COLO829 (cell line): ENCODE measurements at regions not wholly inside any gene's neighbourhood (a gene's known extent, or its start where the extent isn't known, plus 50 kb on each side); places are given as distances from the start of the nearest gene placed in this dataset.

Experiments used
- DNase-seq: peaks from one replicate; pipeline ENCODE4 v3.0.0; 2012; ENCODE audit warnings: low spot score

- no peak for DNase-seq
Measured at GRCh38 chr2:238655198-238655860, 192.6 kb upstream of the TWIST2 start.

DNA sequence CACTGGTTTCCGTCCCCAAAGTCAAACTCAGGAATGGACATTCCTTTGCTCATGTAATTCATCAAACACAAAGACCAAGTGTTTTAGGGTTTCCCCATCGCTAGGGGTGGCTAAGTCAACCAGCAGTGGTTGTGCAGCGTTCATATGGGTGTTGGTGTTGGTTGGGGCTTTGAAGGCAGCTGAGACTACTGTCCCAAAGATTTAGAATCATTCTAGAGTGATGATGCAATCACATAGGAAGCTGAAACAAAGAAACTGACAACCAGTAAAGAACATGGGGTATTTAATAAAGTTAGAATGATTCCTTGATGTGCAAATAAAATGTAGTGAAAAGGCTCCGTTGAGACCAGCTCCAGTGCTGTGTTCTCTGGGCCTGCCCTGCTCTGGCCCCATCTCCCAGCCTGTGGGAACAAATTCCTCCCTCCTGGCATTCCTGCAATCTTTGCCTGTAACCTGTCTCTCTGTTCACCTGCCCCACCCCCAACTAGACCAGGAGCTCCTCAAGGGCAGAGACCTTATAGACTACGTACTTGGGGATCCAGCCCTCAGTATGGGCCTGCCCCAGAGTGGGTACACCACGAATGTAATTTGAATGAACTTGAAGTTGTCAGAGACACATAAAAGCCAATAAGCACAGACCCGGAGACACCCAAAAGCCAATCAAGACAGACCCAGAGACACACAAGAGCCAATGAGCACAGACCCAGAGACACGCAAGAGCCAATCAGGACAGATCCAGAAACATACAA lies 191.7 kb upstream of the TWIST2 start:
- no peak for DNase-seq

- DNase-seq: no peak
Measured at GRCh38 chr2:238657132-238658053, 190.5 kb upstream of the TWIST2 start.

DNA sequence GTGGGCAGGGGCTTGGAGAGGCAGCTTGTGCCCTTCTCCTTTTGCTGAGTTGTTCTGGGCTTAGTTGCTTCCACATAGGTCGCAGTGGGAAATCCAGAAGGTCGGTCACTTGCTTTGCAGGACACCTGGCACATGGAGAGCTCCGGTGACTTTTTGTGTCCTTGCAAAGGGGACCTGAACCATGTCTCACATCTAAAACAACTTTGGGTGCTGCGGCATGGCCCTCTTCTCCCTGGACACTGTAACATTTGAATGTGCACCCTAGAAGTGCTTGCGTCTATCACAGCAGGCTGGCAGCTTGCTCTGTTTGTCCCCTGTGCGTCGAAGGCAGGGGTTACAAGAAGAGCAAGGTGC lies 189.9 kb upstream of the TWIST2 start:
- no peak for DNase-seq

DNA sequence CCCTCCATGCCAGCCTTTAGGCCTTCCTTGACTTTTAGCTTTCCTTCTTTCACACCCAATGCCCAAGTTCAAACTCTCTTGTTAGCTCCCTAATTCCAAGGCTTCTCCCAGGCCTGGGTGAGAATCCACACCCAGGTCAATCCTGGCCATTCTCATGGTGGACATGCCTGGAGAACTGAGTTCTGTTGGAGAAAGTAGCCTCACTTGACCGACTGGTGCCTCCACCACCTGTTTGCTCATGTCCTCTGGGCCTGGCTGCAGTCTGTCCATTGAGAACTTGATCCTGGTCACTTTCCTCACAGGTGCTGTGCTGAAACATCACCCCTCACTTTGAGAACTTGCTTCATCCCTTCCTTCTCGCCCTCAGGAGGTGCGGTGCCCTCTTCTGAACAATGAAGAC lies 189.1 kb upstream of the TWIST2 start:
- no peak for DNase-seq

DNA sequence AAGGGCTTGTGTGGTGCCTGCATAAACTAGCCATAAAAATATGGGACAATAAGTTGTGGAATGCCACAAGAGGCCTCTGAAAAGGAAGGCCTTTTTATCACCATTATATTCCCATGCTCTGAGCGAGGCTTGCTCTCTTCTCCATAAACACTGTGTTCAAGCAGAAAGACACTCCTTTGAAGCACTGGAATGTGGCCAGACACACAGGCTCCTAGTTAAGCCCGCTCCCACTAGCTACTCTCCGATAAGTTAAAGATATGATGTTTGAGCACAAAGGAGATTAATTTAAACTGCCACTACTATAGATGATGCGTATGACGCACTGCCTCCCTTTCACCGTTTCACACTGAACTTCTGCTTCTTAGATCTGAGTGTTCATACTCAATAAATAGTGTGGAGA lies 188.7 kb upstream of the TWIST2 start:
- no peak for DNase-seq

- no peak for DNase-seq
Measured at GRCh38 chr2:238663586-238663985, 184.3 kb upstream of the TWIST2 start.

DNA sequence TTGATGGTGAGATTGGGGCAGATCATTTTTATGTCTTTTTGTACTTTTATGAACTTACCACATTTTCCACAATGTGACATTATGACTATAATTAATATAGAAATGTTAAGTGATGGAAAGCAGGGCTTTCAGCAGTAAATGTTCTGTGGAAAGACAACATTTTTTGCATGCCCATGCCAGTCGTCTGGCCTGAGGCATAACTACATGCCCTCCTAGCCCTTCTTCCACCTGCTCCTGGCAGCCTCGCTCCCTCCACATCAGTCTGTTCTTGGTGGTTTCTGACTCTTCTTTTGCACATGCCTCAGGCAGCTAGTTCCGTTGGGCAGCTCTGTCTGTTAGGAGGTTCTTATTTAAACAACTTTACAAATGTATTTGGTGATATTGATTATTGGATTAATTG lies 182.0 kb upstream of the TWIST2 start:
- no peak for DNase-seq

GRCh38 chr2:238666543-238666942 lies 181.3 kb upstream of the TWIST2 start:
- no peak for DNase-seq

DNA sequence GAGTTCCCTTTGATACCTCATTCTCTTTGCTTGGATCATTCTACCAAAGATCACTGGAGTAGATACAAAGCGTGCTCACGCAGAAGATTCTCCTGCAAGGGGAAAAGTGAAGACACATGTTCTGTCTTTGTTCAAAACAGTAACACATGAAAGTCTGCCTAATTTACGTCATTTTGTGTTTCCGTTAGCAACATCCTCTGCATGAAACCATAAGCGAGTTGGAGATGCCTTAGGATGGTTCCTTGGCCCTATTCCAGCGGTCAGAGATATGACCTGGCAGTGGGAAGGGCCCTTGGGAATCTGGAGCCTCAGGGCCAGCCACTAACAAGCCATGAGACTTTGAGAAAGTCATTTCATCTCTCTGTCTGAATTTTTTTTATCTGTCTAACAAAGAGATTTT lies 180.9 kb upstream of the TWIST2 start:
- no peak for DNase-seq

GRCh38 chr2:238667639-238668038 lies 180.2 kb upstream of the TWIST2 start:
- no peak for DNase-seq

GRCh38 chr2:238668426-238668825 lies 179.5 kb upstream of the TWIST2 start:
- no peak for DNase-seq

- no peak for DNase-seq
Measured at GRCh38 chr2:238669046-238669445, 178.8 kb upstream of the TWIST2 start.

DNA sequence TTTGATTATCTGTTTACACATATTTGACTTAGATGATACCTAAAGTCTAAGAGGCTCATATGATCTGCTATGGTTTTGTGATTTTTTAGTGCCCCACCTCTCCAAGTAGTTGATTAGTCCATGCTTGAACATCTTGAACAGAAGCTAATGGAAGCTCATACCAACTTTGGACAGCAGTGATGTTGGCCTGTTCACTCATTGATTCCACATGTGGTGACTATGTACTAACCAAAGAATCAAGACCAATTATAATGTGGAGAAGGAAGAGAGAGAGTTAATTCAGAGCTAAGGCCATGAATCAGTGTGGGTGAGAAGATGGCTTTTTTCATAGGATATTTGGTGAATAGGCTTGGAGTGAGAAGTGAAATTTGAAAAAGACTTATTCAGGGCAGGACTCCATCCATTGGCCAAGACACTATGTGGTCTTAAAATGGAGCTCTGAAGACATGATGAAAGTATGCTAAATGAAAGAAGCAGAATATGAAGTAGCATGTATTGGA lies 178.3 kb upstream of the TWIST2 start:
- DNase-seq: no peak

GRCh38 chr2:238670111-238670585 lies 177.7 kb upstream of the TWIST2 start:
- DNase-seq: no peak

GRCh38 chr2:238682536-238682935 lies 165.3 kb upstream of the TWIST2 start:
- no peak for DNase-seq

GRCh38 chr2:238684362-238685326 lies 163.2 kb upstream of the TWIST2 start:
- DNase-seq: peak; percentile 91

GRCh38 chr2:238685327-238685709 lies 162.6 kb upstream of the TWIST2 start:
- DNase-seq: no peak

- DNase-seq: no peak
Measured at GRCh38 chr2:238685713-238686112, 162.2 kb upstream of the TWIST2 start.

DNA sequence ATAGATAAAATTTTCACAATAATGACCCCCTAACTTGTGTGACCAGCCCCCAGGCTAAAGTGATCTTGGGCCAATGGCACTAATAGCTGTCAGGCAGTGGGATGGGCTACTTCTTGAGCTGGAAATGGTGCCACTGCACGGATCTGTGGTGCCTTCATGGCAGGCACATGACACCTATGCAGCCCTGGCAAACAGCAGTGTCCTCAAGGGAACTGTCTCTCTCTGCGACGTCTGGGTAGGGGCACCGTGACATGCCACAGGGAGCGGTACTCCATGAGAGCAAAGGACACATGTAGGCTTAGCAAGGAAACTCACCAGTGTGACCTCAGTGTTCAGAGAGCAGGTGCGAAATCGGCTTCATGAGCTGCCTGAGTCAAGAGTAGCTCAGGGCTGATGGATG lies 161.7 kb upstream of the TWIST2 start:
- no peak for DNase-seq
